Heart right ventricle (tissue), 16 donors: ENCODE measurements at regions not wholly inside any gene's neighbourhood (a gene's known extent, or its start where the extent isn't known, plus 50 kb on each side); places are given as distances from the start of the nearest gene placed in this dataset.
A peak's percentile ranks its signal among the peaks of the same experiment; 100 is the strongest.

Experiments used
- ATAC-seq, 8 donors: fragments of 200-7000 bp; cut with Tn5 transposase; one replicate each; pipeline ENCODE4 v1.9.1; 2020; ENCODE audit warnings: mild to moderate bottlenecking in 8 of 8, moderate library complexity in 8 of 8, moderate number of reproducible peaks in 1 of 8
- DNase-seq, 2 donors: peaks; one replicate each; pipeline ENCODE4 v3.0.0-alpha.2; 2020
- H3K27ac ChIP-seq, 10 donors: fragments of 200-600 bp; sonication (generic) in 2 of 10; one replicate each; pipeline versions ENCODE4 v1.5.0 to v1.8.0; 2020 to 2022; ENCODE audit warnings: mild to moderate bottlenecking in 3 of 10
- H3K27me3 ChIP-seq, 7 donors: fragments of 200-600 bp; one replicate each; pipeline ENCODE4 v1.8.0; 2021 to 2022; ENCODE audit warnings: mild to moderate bottlenecking in 2 of 7
- H3K36me3 ChIP-seq, 9 donors: fragments of 200-600 bp; sonication (generic) in 1 of 9; one replicate each; pipeline versions ENCODE4 v1.5.0 to v1.8.0; 2020 to 2022; ENCODE audit warnings: mild to moderate bottlenecking in 2 of 9
- H3K4me1 ChIP-seq, 9 donors: fragments of 200-600 bp; sonication (generic) in 1 of 9; one replicate each; pipeline versions ENCODE4 v1.5.0 to v1.8.0; 2020 to 2022; ENCODE audit warnings: mild to moderate bottlenecking in 4 of 9
- H3K4me3 ChIP-seq, 10 donors: fragments of 200-600 bp; sonication (generic) in 2 of 10; one replicate each; pipeline versions ENCODE4 v1.5.0 to v1.8.0; 2020 to 2022; ENCODE audit warnings: mild to moderate bottlenecking in 7 of 10, moderate library complexity in 2 of 10
- H3K9me3 ChIP-seq, 11 donors: fragments of 200-600 bp in 10 of 11; sonication (generic) in 2 of 11; one replicate each; pipeline versions ENCODE4 v1.5.0 to v1.8.0; 2013 to 2022; ENCODE audit warnings: mild to moderate bottlenecking in 2 of 11, control low read depth in 1 of 11, moderate library complexity in 1 of 11
- CTCF ChIP-seq, 9 donors: fragments of 200-600 bp; sonication (generic) in 2 of 9; IDR thresholded peaks; one replicate each; pipeline versions ENCODE4 v1.5.0 to v1.8.0; 2021 to 2022; ENCODE audit warnings: antibody characterized with exemption in 9 of 9, mild to moderate bottlenecking in 5 of 9, moderate library complexity in 1 of 9
- WGBS, 2 donors: extraction: QIAGEN DNeasy Blood & Tissue Kit; methylation state at CpG; one replicate each; pipeline ENCODE4 v1.1.7; 2013; ENCODE audit warnings: inconsistent platforms in 1 of 2; 5-methylcytosine and 5-hydroxymethylcytosine counted together
- intact Hi-C, 10 donors: fragments of 100-400 bp; cut with DNase I; formaldehyde crosslinking; loops; one replicate each; pipeline versions ENCODE4 v1.11.1 to v1.14.2; 2022
- donor health status: Arrhythmogenic right ventricular cardiomyopathy.
- donor health status: ischemic (EF 13 %, LVEDD 7.1; RV severe dilation, severe dysfunction).
- donor health status: healthy with polysubstance abuse.
- donor health status: DM: no; HTN: yes; CAD: no.
- donor health status: DM: no; HTN: no; CAD: no.
- donor health status: ischemic (EF 25% LVEDD 6.9; RV normal size, moderate dysfunction).
- donor health status: ischemic (EF 25% LVEDD 5.7; RV mildly dilated, moderate dysfunction).
- donor health status: healthy.
- donor health status: DM: yes; HTN: yes; CAD: no.
- donor health status: Ischemic cardiomyopathy.
- donor health status: ischemic (EF 35%, LVEDD 5.7; RV mildly dilated, moderate dysfunction).
- donor health status: nonischemic (EF 11% LVEDD 7.7; RV severe dilation, severe dysfunction).
- donor health status: DM: yes; HTN: yes; CAD: no.
- donor health status: PGD.
- donor health status: ischemic (EF 29% LVEDD 5.4; RV normal size, mild dysfunction).
- donor health status: nonischemic (EF 23%, LVEDD 6.1; RV moderate dilation, normal function).

DNA sequence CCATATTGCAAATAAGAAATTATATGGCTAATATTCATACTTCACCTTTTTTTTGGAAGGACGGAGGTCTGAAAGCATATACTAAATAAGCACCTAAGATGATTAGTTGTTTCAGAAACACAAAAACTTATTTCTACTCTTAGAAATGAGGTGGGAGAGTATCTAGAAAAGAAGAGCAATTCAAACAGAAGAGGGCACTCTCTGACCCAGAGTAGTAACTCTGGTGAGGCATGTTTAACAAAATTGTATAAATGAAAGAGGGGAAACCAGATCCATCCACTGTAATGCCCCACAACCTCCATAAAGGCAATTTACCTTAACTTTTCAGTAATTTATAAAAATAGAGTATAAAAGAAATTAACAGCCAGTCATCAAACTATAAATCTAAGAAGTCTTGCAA is 669.6 kb upstream of the VRK2 start:
- peak in 3 of 9 donors; percentile 12 to 25 (median 21) for TF ChIP-seq CTCF (IDR thresholded peaks at IDR 0.05)
- Histone ChIP-seq H3K9me3 (no peaks in the 10 kb centered on the region), H3K27me3 (no peaks in the 10 kb centered on the region), H3K36me3 (no peaks in the 10 kb centered on the region), H3K4me3 (no peak overlapping the region), H3K27ac (no peak overlapping the region), H3K4me1 (no peaks in the 10 kb centered on the region)
- no peak for ATAC-seq
- DNase-seq = no peak
- intact Hi-C loops = loop anchor here in 1 of 10 donors (10.0 kb wide), 1 partner anchor 118 kb away; no protein-coding TSS in a partner anchor
- 48 to 76% methylated on average over 1 of the region's 1 CpG for WGBS, 2 donors

GRCh38 chr2:57386305-57386704 is 660.3 kb upstream of the VRK2 start:
- H3K27ac ChIP-seq = no peak overlapping the region
- H3K4me3 ChIP-seq = no peak overlapping the region
- H3K27me3 ChIP-seq = no peaks in the 10 kb centered on the region
- intact Hi-C loops = no loop called here
- no peaks in the 10 kb centered on the region for H3K4me1 ChIP-seq
- no peak for TF ChIP-seq CTCF (IDR thresholded peaks at IDR 0.05)
- DNase-seq (no peak), ATAC-seq (no peak)
- H3K9me3 ChIP-seq = peaks cover 0 to 47% (median 19%) of the 10 kb centered on the region in 11 donors
- no peaks in the 10 kb centered on the region for H3K36me3 ChIP-seq

- no peak for ATAC-seq
- Histone ChIP-seq H3K4me1 (no peaks in the 10 kb centered on the region), H3K4me3 (no peak overlapping the region), H3K27me3 (no peaks in the 10 kb centered on the region), H3K36me3 (no peaks in the 10 kb centered on the region), H3K27ac (no peak overlapping the region), H3K9me3 (peaks cover 0 to 5% (median 0%) of the 10 kb centered on the region in 11 donors)
- intact Hi-C loops = no loop called here
- 80 to 87% methylated on average over 9 of the region's 9 CpGs for WGBS, 2 donors
- no peak for TF ChIP-seq CTCF (IDR thresholded peaks at IDR 0.05)
- DNase-seq = no peak
Measured at GRCh38 chr2:57396355-57397098, 650.1 kb upstream of the VRK2 start.

GRCh38 chr2:57397550-57398360 is 648.9 kb upstream of the VRK2 start:
- WGBS, 2 donors = 90 to 92% methylated on average over 20 of the region's 20 CpGs
- intact Hi-C loops = no loop called here
- TF ChIP-seq CTCF (IDR thresholded peaks at IDR 0.05) = no peak
- Histone ChIP-seq H3K27ac (no peak overlapping the region), H3K4me3 (no peak overlapping the region), H3K9me3 (peaks cover 0 to 5% (median 0%) of the 10 kb centered on the region in 11 donors), H3K4me1 (no peaks in the 10 kb centered on the region), H3K36me3 (no peaks in the 10 kb centered on the region), H3K27me3 (no peaks in the 10 kb centered on the region)
- ATAC-seq = no peak
- DNase-seq = no peak
